Kidney (tissue), 13 donors: ENCODE measurements at regions not wholly inside any gene's neighbourhood (a gene's known extent, or its start where the extent isn't known, plus 50 kb on each side); places are given as distances from the start of the nearest gene placed in this dataset.

ENCODE experiments used
- DNase-seq, 5 donors: peaks; one replicate each; pipeline ENCODE4 v3.0.0-alpha.2; 2013 to 2020
- FAIRE-seq: peaks from 2 replicates; lab custom pipeline; 2012; peaks lifted over from hg19 to GRCh38; lab: Jason Lieb, UNC
- H3K27ac ChIP-seq, 2 donors: one replicate each; pipeline ENCODE4 v1.7.0; 2013; ENCODE audit warnings: low read depth in 2 of 2, low read length in 2 of 2, inconsistent platforms in 1 of 2
- H3K27me3 ChIP-seq: one replicate; pipeline ENCODE4 v1.7.1; 2013; ENCODE audit warnings: low read length, inconsistent platforms; ENCODE audit not compliant: control insufficient read depth, insufficient read depth
- H3K36me3 ChIP-seq, 3 donors: one replicate each; pipeline versions ENCODE4 v1.7.0 to v1.7.1; 2013; ENCODE audit warnings: low read length in 3 of 3, control low read depth in 1 of 3, inconsistent platforms in 1 of 3; ENCODE audit not compliant: insufficient read depth in 3 of 3, control insufficient read depth in 2 of 3
- H3K4me1 ChIP-seq, 3 donors: one replicate each; pipeline versions ENCODE4 v1.7.0 to v1.7.1; 2013; ENCODE audit warnings: low read length in 3 of 3, inconsistent platforms in 1 of 3, low read depth in 1 of 3; ENCODE audit not compliant: control insufficient read depth in 2 of 3, insufficient read depth in 2 of 3
- H3K4me3 ChIP-seq, 3 donors: one replicate each; pipeline versions ENCODE4 v1.7.0 to v1.8.1; 2013; ENCODE audit warnings: low read length in 3 of 3, control low read depth in 1 of 3, inconsistent platforms in 1 of 3
- H3K9ac ChIP-seq, 3 donors: one replicate each; pipeline versions ENCODE4 v1.7.0 to v1.7.1; 2013; ENCODE audit warnings: low read length in 3 of 3, control low read depth in 1 of 3, inconsistent platforms in 1 of 3
- H3K9me3 ChIP-seq, 3 donors: one replicate each; pipeline versions ENCODE4 v1.7.0 to v1.7.1; 2013; ENCODE audit warnings: low read length in 3 of 3, control low read depth in 1 of 3, inconsistent platforms in 1 of 3; ENCODE audit not compliant: control insufficient read depth in 2 of 3, insufficient read depth in 1 of 3
- CTCF ChIP-seq: IDR thresholded peaks from 3 replicates; pipeline ENCODE4 v1.5.1; 2012; ENCODE audit warnings: mild to moderate bottlenecking, moderate library complexity, borderline replicate concordance; ENCODE audit not compliant: insufficient read depth; ENCODE audit errors: extremely low read depth
- intact Hi-C: fragments of 100-400 bp; cut with DNase I; formaldehyde crosslinking; loops from one replicate; pipeline ENCODE4 v1.11.1; 2022
- donor health status: control.
- donor health status: control.
- donor health status: control.
- donor health status: control.
- donor health status: control.
- donor health status: DM: yes; HTN: yes; CAD: no.
- donor health status: Normal renal cell carcinoma (clear cell type).

- Histone ChIP-seq H3K4me3 (no peak overlapping the region), H3K27me3 (no peaks in the 10 kb centered on the region), H3K4me1 (no peaks in the 10 kb centered on the region), H3K9me3 (no peaks in the 10 kb centered on the region), H3K27ac (no peak overlapping the region), H3K9ac (no peak overlapping the region), H3K36me3 (no peaks in the 10 kb centered on the region)
- DNase-seq (no peak), FAIRE-seq (no peak)
- TF ChIP-seq CTCF = no peak
- intact Hi-C loops = no loop called here
Measured at GRCh38 chr11:96652516-96652915, 262.7 kb downstream of the JRKL start.

GRCh38 chr11:96655474-96655873 is 265.7 kb downstream of the JRKL start:
- TF ChIP-seq CTCF = no peak
- FAIRE-seq = no peak
- no peaks in the 10 kb centered on the region for H3K27me3 ChIP-seq
- no peak overlapping the region for H3K27ac ChIP-seq
- intact Hi-C loops = no loop called here
- DNase-seq = no peak
- no peaks in the 10 kb centered on the region for H3K36me3 ChIP-seq
- H3K4me1 ChIP-seq = no peaks in the 10 kb centered on the region
- H3K4me3 ChIP-seq = no peak overlapping the region
- no peak overlapping the region for H3K9ac ChIP-seq
- H3K9me3 ChIP-seq = no peaks in the 10 kb centered on the region

- H3K9ac ChIP-seq = no peak overlapping the region
- H3K36me3 ChIP-seq = no peaks in the 10 kb centered on the region
- H3K4me1 ChIP-seq = no peaks in the 10 kb centered on the region
- H3K27ac ChIP-seq = no peak overlapping the region
- intact Hi-C loops = no loop called here
- no peaks in the 10 kb centered on the region for H3K27me3 ChIP-seq
- H3K9me3 ChIP-seq = no peaks in the 10 kb centered on the region
- FAIRE-seq (no peak), DNase-seq (no peak)
- no peak for TF ChIP-seq CTCF
- no peak overlapping the region for H3K4me3 ChIP-seq
Measured at GRCh38 chr11:96658436-96658835, 268.6 kb downstream of the JRKL start.

GRCh38 chr11:96664110-96664509 is 274.3 kb downstream of the JRKL start:
- no peak overlapping the region for H3K4me3 ChIP-seq
- H3K9ac ChIP-seq = no peak overlapping the region
- no peaks in the 10 kb centered on the region for H3K9me3 ChIP-seq
- DNase-seq (no peak), FAIRE-seq (no peak)
- H3K36me3 ChIP-seq = no peaks in the 10 kb centered on the region
- H3K4me1 ChIP-seq = no peaks in the 10 kb centered on the region
- H3K27ac ChIP-seq = no peak overlapping the region
- no peak for TF ChIP-seq CTCF
- intact Hi-C loops = no loop called here
- no peaks in the 10 kb centered on the region for H3K27me3 ChIP-seq
